ENCODE measurements at regions not wholly inside any gene's neighbourhood (a gene's known extent, or its start where the extent isn't known, plus 50 kb on each side); places are given as distances from the start of the nearest gene placed in this dataset.

GRCh38 chr7:68050627-68051026 is 1054.0 kb downstream of the TYW1 start:
- WGBS: 91% methylated on average over 8 of the region's 9 CpGs
- no peaks in the 10 kb centered on the region for H3K4me1 ChIP-seq (ENCODE audit: control insufficient read depth, insufficient read depth, low read depth, low read length)
- no peak overlapping the region for H2BK5ac ChIP-seq (ENCODE audit: low read depth, low read length, poor library complexity, severe bottlenecking)
- no peak overlapping the region for H3K4ac ChIP-seq (ENCODE audit: low read depth in 1 of 2, low read length in 2 of 2)
- H3K4me3 ChIP-seq (ENCODE audit: insufficient read depth in 1 of 2, low read depth in 1 of 2, low read length in 2 of 2): no peak overlapping the region
- no peak overlapping the region for H3K27ac ChIP-seq (ENCODE audit: low read length, poor library complexity, severe bottlenecking)
- H2AFZ ChIP-seq (ENCODE audit: low read depth, low read length): no peak overlapping the region
- H3K27me3 ChIP-seq (ENCODE audit: control insufficient read depth in 1 of 2, insufficient read depth in 1 of 2, low read length in 2 of 2): no peaks in the 10 kb centered on the region
- no peaks in the 10 kb centered on the region for H3K9me3 ChIP-seq (ENCODE audit: control insufficient read depth, low read length)
- no peak overlapping the region for H3K18ac ChIP-seq (ENCODE audit: low read depth in 1 of 2, low read length in 2 of 2)
- no peak overlapping the region for H2BK15ac ChIP-seq (ENCODE audit: low read depth, poor library complexity, severe bottlenecking)
- H3K14ac ChIP-seq (ENCODE audit: low read length in 2 of 2): no peak overlapping the region
- H3K36me3 ChIP-seq (ENCODE audit: control insufficient read depth in 1 of 2, insufficient read depth in 2 of 2, low read depth in 1 of 2, low read length in 2 of 2): no peaks in the 10 kb centered on the region
- no peak overlapping the region for H4K8ac ChIP-seq (ENCODE audit: low read length)
- H2BK120ac ChIP-seq (ENCODE audit: low read depth, low read length): no peak overlapping the region
- no peak for DNase-seq
- no peak overlapping the region for H3K4me2 ChIP-seq (ENCODE audit: low read length, poor library complexity, severe bottlenecking)
- H3K23ac ChIP-seq (ENCODE audit: low read length in 2 of 2): no peak overlapping the region
- H2BK12ac ChIP-seq (ENCODE audit: low read length in 2 of 2): no peak overlapping the region
- H4K91ac ChIP-seq (ENCODE audit: low read length): no peak overlapping the region
- no peaks in the 10 kb centered on the region for H3K79me1 ChIP-seq (replicated peaks; ENCODE audit: low read length, poor library complexity, severe bottlenecking)
- H2AK5ac ChIP-seq (ENCODE audit: low read length, severe bottlenecking): no peak overlapping the region
- no peak overlapping the region for H3K9ac ChIP-seq (ENCODE audit: low read length)

DNA sequence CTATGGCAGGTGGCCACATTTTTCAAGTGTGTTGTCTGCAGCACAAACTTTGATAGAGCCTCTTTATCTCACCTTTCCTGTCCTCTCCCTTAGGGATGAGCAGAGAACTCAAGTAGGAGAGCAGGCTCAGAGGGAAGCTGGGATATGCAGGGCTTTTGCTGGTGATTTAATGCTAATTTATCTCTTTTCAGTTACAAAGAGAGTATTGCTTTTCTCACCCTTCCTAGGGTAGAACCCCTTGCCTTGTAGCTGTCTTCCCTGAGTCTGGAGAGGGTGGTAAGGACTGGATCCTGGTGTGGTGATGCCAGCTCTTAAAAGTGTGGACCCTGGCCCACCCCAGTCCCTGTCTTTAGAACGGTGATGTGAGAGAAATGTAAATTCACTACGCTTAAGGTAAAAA is 1061.4 kb downstream of the TYW1 start:
- Histone ChIP-seq H3K9me3 (ENCODE audit: control insufficient read depth, low read length) (no peaks in the 10 kb centered on the region), H3K4ac (ENCODE audit: low read depth in 1 of 2, low read length in 2 of 2) (no peak overlapping the region), H3K9ac (ENCODE audit: low read length) (no peak overlapping the region), H2BK120ac (ENCODE audit: low read depth, low read length) (no peak overlapping the region), H2BK15ac (ENCODE audit: low read depth, poor library complexity, severe bottlenecking) (no peak overlapping the region), H3K4me3 (ENCODE audit: insufficient read depth in 1 of 2, low read depth in 1 of 2, low read length in 2 of 2) (no peak overlapping the region), H3K27me3 (ENCODE audit: control insufficient read depth in 1 of 2, insufficient read depth in 1 of 2, low read length in 2 of 2) (no peaks in the 10 kb centered on the region), H3K18ac (ENCODE audit: low read depth in 1 of 2, low read length in 2 of 2) (no peak overlapping the region), H2BK12ac (ENCODE audit: low read length in 2 of 2) (no peak overlapping the region), H4K8ac (ENCODE audit: low read length) (no peak overlapping the region), H3K4me2 (ENCODE audit: low read length, poor library complexity, severe bottlenecking) (no peak overlapping the region), H2BK5ac (ENCODE audit: low read depth, low read length, poor library complexity, severe bottlenecking) (no peak overlapping the region), H4K91ac (ENCODE audit: low read length) (no peak overlapping the region), H3K79me1 (replicated peaks; ENCODE audit: low read length, poor library complexity, severe bottlenecking) (no peaks in the 10 kb centered on the region), H3K36me3 (ENCODE audit: control insufficient read depth in 1 of 2, insufficient read depth in 2 of 2, low read depth in 1 of 2, low read length in 2 of 2) (no peaks in the 10 kb centered on the region), H3K4me1 (ENCODE audit: control insufficient read depth, insufficient read depth, low read depth, low read length) (no peaks in the 10 kb centered on the region), H2AFZ (ENCODE audit: low read depth, low read length) (no peak overlapping the region), H2AK5ac (ENCODE audit: low read length, severe bottlenecking) (no peak overlapping the region), H3K27ac (ENCODE audit: low read length, poor library complexity, severe bottlenecking) (no peak overlapping the region), H3K23ac (ENCODE audit: low read length in 2 of 2) (no peak overlapping the region), H3K14ac (ENCODE audit: low read length in 2 of 2) (no peak overlapping the region)
- no peak for DNase-seq
- no CpG with 5 or more reads among the region's 2 CpGs for WGBS

DNA sequence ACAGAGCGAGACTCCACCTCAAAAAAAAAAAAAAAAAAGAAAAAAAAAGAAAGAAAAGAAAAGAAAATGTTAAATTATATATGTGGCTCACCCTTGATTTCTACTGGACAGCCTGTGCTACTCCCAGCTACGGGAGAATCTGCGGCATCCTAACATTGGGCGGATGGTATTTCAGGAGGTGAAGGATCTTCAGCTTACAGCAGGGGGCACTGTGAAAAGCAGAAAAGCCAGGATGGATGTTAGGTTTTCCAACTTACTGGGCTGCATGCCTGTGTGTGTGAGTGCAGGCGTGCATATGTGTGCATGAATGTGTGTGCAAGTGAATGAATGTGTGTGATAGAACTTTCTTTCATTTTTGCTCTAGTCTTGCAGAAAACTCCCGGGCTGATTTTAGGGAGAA is 1066.5 kb downstream of the TYW1 start:
- no peak overlapping the region for H4K91ac ChIP-seq (ENCODE audit: low read length)
- no peak overlapping the region for H2BK120ac ChIP-seq (ENCODE audit: low read depth, low read length)
- H3K79me1 ChIP-seq (replicated peaks; ENCODE audit: low read length, poor library complexity, severe bottlenecking): no peaks in the 10 kb centered on the region
- H3K18ac ChIP-seq (ENCODE audit: low read depth in 1 of 2, low read length in 2 of 2): no peak overlapping the region
- H3K4me2 ChIP-seq (ENCODE audit: low read length, poor library complexity, severe bottlenecking): no peak overlapping the region
- no peak overlapping the region for H3K23ac ChIP-seq (ENCODE audit: low read length in 2 of 2)
- H3K4ac ChIP-seq (ENCODE audit: low read depth in 1 of 2, low read length in 2 of 2): no peak overlapping the region
- no peak overlapping the region for H3K4me3 ChIP-seq (ENCODE audit: insufficient read depth in 1 of 2, low read depth in 1 of 2, low read length in 2 of 2)
- H2AK5ac ChIP-seq (ENCODE audit: low read length, severe bottlenecking): no peak overlapping the region
- DNase-seq: no peak
- H2BK12ac ChIP-seq (ENCODE audit: low read length in 2 of 2): no peak overlapping the region
- H2AFZ ChIP-seq (ENCODE audit: low read depth, low read length): no peak overlapping the region
- no peak overlapping the region for H3K14ac ChIP-seq (ENCODE audit: low read length in 2 of 2)
- H3K9ac ChIP-seq (ENCODE audit: low read length): no peak overlapping the region
- no peak overlapping the region for H2BK5ac ChIP-seq (ENCODE audit: low read depth, low read length, poor library complexity, severe bottlenecking)
- H3K36me3 ChIP-seq (ENCODE audit: control insufficient read depth in 1 of 2, insufficient read depth in 2 of 2, low read depth in 1 of 2, low read length in 2 of 2): no peaks in the 10 kb centered on the region
- H3K27ac ChIP-seq (ENCODE audit: low read length, poor library complexity, severe bottlenecking): no peak overlapping the region
- no peak overlapping the region for H4K8ac ChIP-seq (ENCODE audit: low read length)
- 80% methylated on average over 5 of the region's 6 CpGs for WGBS
- no peaks in the 10 kb centered on the region for H3K27me3 ChIP-seq (ENCODE audit: control insufficient read depth in 1 of 2, insufficient read depth in 1 of 2, low read length in 2 of 2)
- no peaks in the 10 kb centered on the region for H3K9me3 ChIP-seq (ENCODE audit: control insufficient read depth, low read length)
- H2BK15ac ChIP-seq (ENCODE audit: low read depth, poor library complexity, severe bottlenecking): no peak overlapping the region
- no peaks in the 10 kb centered on the region for H3K4me1 ChIP-seq (ENCODE audit: control insufficient read depth, insufficient read depth, low read depth, low read length)

- Histone ChIP-seq H2AK5ac (ENCODE audit: low read length, severe bottlenecking) (no peak overlapping the region), H3K14ac (ENCODE audit: low read length in 2 of 2) (no peak overlapping the region), H2BK120ac (ENCODE audit: low read depth, low read length) (no peak overlapping the region), H3K27ac (ENCODE audit: low read length, poor library complexity, severe bottlenecking) (no peak overlapping the region), H3K18ac (ENCODE audit: low read depth in 1 of 2, low read length in 2 of 2) (no peak overlapping the region), H3K4me3 (ENCODE audit: insufficient read depth in 1 of 2, low read depth in 1 of 2, low read length in 2 of 2) (no peak overlapping the region), H4K8ac (ENCODE audit: low read length) (no peak overlapping the region), H2BK15ac (ENCODE audit: low read depth, poor library complexity, severe bottlenecking) (no peak overlapping the region), H2BK12ac (ENCODE audit: low read length in 2 of 2) (no peak overlapping the region), H3K23ac (ENCODE audit: low read length in 2 of 2) (no peak overlapping the region), H3K9ac (ENCODE audit: low read length) (no peak overlapping the region), H3K9me3 (ENCODE audit: control insufficient read depth, low read length) (no peaks in the 10 kb centered on the region), H4K91ac (ENCODE audit: low read length) (no peak overlapping the region), H3K4ac (ENCODE audit: low read depth in 1 of 2, low read length in 2 of 2) (no peak overlapping the region), H3K79me1 (replicated peaks; ENCODE audit: low read length, poor library complexity, severe bottlenecking) (no peaks in the 10 kb centered on the region), H2BK5ac (ENCODE audit: low read depth, low read length, poor library complexity, severe bottlenecking) (no peak overlapping the region), H3K36me3 (ENCODE audit: control insufficient read depth in 1 of 2, insufficient read depth in 2 of 2, low read depth in 1 of 2, low read length in 2 of 2) (no peaks in the 10 kb centered on the region), H2AFZ (ENCODE audit: low read depth, low read length) (no peak overlapping the region), H3K4me1 (ENCODE audit: control insufficient read depth, insufficient read depth, low read depth, low read length) (no peaks in the 10 kb centered on the region), H3K4me2 (ENCODE audit: low read length, poor library complexity, severe bottlenecking) (no peak overlapping the region), H3K27me3 (ENCODE audit: control insufficient read depth in 1 of 2, insufficient read depth in 1 of 2, low read length in 2 of 2) (no peaks in the 10 kb centered on the region)
- WGBS: 72% methylated on average over 3 of the region's 4 CpGs
- no peak for DNase-seq
Measured at GRCh38 chr7:68065581-68065980, 1068.9 kb downstream of the TYW1 start.
